Type B pancreatic cell (in vitro differentiated cells): ENCODE measurements at regions not wholly inside any gene's neighbourhood (a gene's known extent, or its start where the extent isn't known, plus 50 kb on each side); places are given as distances from the start of the nearest gene placed in this dataset.

ENCODE experiments used
- DNase-seq: peaks from one replicate; pipeline ENCODE4 v3.0.0; 2021; ENCODE audit warnings: mixed read lengths; ENCODE audit not compliant: unreplicated experiment; ENCODE audit errors: extremely low spot score
- H3K27ac Mint-ChIP-seq: 2 replicates; pipeline ENCODE4 v1.8.0; 2021; ENCODE audit warnings: mild to moderate bottlenecking, mixed read lengths
- H3K27me3 Mint-ChIP-seq: 2 replicates; pipeline ENCODE4 v1.8.0; 2021; ENCODE audit warnings: mixed read lengths
- H3K36me3 Mint-ChIP-seq: 2 replicates; pipeline ENCODE4 v1.8.0; 2021; ENCODE audit warnings: mixed read lengths
- H3K4me1 Mint-ChIP-seq: one replicate; pipeline ENCODE4 v1.8.0; 2021; ENCODE audit warnings: mixed read lengths; ENCODE audit not compliant: unreplicated experiment
- H3K4me3 Mint-ChIP-seq: 2 replicates; pipeline ENCODE4 v1.8.0; 2021; ENCODE audit warnings: mild to moderate bottlenecking, mixed read lengths
- H3K9me3 Mint-ChIP-seq: 2 replicates; pipeline ENCODE4 v1.8.0; 2021; ENCODE audit warnings: mixed read lengths
- TF ChIP-seq, protein P1 (sequence below): fragments of 200-600 bp; sonication (generic); conservative IDR thresholded peaks from 2 replicates; pipeline ENCODE4 v1.5.0; 2021; ENCODE audit warnings: antibody characterized with exemption, mild to moderate bottlenecking

DNA sequence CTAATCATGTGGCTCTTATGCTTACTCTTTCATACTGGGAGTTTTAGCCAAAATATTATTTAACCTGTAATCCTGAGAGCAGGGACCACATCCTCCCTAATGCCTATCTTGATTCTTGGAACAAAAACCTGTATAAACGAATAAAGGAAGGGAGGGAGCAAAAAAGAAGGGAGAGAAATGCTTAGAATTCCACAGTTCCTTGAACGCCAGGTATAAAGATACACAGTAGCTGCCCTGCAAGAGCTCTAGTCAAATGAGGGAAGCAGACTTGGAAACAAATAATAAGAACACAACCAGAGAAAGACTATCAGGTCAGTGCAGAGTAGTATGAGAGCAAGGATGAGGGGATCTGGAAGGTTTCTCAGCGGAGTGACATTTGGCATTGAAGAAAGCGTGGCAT is 116.3 kb downstream of the SLC30A10 start:
- TF ChIP-seq, protein P1, sequence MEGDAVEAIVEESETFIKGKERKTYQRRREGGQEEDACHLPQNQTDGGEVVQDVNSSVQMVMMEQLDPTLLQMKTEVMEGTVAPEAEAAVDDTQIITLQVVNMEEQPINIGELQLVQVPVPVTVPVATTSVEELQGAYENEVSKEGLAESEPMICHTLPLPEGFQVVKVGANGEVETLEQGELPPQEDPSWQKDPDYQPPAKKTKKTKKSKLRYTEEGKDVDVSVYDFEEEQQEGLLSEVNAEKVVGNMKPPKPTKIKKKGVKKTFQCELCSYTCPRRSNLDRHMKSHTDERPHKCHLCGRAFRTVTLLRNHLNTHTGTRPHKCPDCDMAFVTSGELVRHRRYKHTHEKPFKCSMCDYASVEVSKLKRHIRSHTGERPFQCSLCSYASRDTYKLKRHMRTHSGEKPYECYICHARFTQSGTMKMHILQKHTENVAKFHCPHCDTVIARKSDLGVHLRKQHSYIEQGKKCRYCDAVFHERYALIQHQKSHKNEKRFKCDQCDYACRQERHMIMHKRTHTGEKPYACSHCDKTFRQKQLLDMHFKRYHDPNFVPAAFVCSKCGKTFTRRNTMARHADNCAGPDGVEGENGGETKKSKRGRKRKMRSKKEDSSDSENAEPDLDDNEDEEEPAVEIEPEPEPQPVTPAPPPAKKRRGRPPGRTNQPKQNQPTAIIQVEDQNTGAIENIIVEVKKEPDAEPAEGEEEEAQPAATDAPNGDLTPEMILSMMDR, result no peak
- Mint-ChIP-seq H3K9me3 (no peaks in the 10 kb centered on the region), H3K4me3 (no peak overlapping the region), H3K4me1 (peaks cover under 1% of the 10 kb centered on the region), H3K36me3 (no peaks in the 10 kb centered on the region), H3K27ac (no peak overlapping the region), H3K27me3 (peaks cover 23% of the 10 kb centered on the region)
- DNase-seq, result no peak

DNA sequence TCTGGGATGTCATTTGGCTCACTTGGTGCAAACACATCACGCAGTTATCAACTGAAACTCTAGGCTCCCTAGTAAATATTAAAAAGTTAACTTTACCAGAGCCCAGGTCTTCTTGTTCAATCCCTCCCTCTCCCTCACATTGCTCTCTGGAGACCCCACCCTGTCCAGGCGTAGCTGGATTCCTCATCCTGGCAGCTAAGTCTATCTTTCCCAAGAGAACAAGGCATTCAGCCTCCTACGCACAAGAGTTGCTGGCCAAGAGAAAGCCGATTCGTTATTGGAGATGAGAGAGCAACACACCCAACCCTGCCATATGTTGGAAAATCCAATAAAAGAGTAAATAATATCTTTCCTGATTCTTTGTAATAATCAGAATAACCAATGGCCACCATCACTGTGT is 117.9 kb downstream of the SLC30A10 start:
- H3K4me1 Mint-ChIP-seq, result peaks cover 9% of the 10 kb centered on the region
- H3K27ac Mint-ChIP-seq, result no peak overlapping the region
- H3K36me3 Mint-ChIP-seq, result no peaks in the 10 kb centered on the region
- no peak overlapping the region for H3K4me3 Mint-ChIP-seq
- H3K9me3 Mint-ChIP-seq, result no peaks in the 10 kb centered on the region
- H3K27me3 Mint-ChIP-seq, result peaks cover 14% of the 10 kb centered on the region
- TF ChIP-seq, protein P1, result no peak
- no peak for DNase-seq

DNA sequence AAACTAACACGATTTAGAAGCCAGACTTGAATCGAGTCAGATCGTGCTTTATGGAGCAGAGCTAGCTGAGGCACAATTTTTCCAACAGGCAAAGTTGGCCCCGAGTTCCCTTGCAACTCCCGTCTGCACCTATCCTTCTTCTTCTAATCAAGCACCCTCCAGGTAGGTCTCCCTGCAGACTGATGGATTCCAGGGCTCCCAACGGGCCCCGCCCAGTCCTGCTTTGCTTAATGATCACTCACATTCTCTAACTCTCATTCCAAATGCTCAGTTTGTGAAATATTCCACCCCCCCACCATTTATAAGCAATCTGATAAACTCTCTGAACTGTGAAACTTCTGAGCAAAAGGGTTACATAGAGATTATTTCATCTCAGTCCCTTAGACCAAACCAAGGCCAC is 119.6 kb downstream of the SLC30A10 start:
- TF ChIP-seq, protein P1, result no peak
- H3K4me3 Mint-ChIP-seq, result no peak overlapping the region
- H3K36me3 Mint-ChIP-seq, result no peaks in the 10 kb centered on the region
- H3K27me3 Mint-ChIP-seq, result no peaks in the 10 kb centered on the region
- H3K9me3 Mint-ChIP-seq, result peaks cover 5% of the 10 kb centered on the region
- H3K4me1 Mint-ChIP-seq, result peaks cover 16% of the 10 kb centered on the region
- DNase-seq, result no peak
- no peak overlapping the region for H3K27ac Mint-ChIP-seq

DNA sequence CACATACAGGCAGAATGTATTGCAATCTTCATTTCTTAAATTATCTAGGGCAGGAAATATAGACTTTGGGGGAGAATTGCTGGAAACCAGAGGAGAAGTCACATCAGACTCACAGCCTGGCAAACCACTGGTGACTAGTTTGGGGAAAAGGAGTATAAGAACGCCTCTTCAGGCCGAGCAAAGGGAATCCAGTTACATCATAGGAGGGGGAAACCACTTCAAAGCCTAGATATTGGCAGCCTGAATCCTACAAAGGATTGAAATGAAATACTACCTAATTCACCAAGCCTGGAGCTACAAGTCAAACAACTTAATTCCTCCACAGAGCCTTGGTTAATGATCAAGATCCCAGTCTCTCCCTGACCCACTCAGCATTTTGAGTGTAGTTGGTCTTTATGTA is 121.7 kb downstream of the SLC30A10 start:
- Mint-ChIP-seq H3K36me3 (no peaks in the 10 kb centered on the region), H3K9me3 (peaks cover 5% of the 10 kb centered on the region), H3K4me3 (no peak overlapping the region), H3K27me3 (no peaks in the 10 kb centered on the region), H3K4me1 (peaks cover 16% of the 10 kb centered on the region), H3K27ac (no peak overlapping the region)
- TF ChIP-seq, protein P1, result no peak
- DNase-seq, result no peak

DNA sequence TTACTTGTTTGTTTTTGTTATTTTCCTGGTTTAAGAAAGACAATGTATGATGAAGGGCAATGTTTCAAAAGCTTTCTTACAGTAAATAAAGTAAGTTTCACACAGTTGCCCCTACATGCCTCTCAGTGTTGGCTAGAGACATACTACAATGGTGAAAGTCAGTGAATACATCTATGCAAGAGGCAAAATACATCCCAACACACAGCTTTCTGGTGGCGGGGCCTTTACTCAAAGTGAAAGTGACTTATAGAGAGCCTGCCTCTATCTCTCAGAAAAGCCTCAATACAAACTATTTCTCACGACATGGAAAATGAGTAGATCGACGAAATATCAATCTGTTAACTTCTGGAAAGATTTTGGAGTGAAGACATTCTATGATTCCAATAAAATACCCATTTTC is 122.3 kb downstream of the SLC30A10 start:
- Mint-ChIP-seq H3K27ac (no peak overlapping the region), H3K9me3 (peaks cover 5% of the 10 kb centered on the region), H3K4me1 (peaks cover 16% of the 10 kb centered on the region), H3K4me3 (no peak overlapping the region), H3K36me3 (no peaks in the 10 kb centered on the region), H3K27me3 (no peaks in the 10 kb centered on the region)
- TF ChIP-seq, protein P1, result no peak
- DNase-seq, result no peak

DNA sequence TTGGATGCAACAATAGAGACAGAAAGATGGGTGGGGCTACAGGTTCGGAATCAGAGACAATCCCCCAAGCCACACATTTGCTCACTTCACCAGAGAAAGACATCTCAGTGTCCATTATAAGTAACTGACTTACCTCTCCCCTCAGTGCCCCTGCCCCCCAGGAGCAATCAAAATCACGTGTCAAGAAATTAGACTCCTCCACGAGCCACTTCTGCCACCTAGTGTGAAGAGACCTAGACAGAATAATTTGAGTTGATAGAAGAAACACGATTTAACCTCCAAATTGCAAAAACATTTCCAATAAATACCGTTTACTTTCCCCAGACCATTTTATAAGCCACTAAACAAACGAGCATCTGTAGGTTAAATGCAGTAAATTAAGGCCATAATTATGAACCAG is 123.2 kb downstream of the SLC30A10 start:
- Mint-ChIP-seq H3K27ac (no peak overlapping the region), H3K4me1 (peaks cover 16% of the 10 kb centered on the region), H3K27me3 (no peaks in the 10 kb centered on the region), H3K9me3 (peaks cover 5% of the 10 kb centered on the region), H3K36me3 (no peaks in the 10 kb centered on the region), H3K4me3 (no peak overlapping the region)
- TF ChIP-seq, protein P1, result peak; percentile 26
- DNase-seq, result no peak
